Gastrocnemius medialis (tissue), 4 donors: ENCODE measurements at regions not wholly inside any gene's neighbourhood (a gene's known extent, or its start where the extent isn't known, plus 50 kb on each side); places are given as distances from the start of the nearest gene placed in this dataset.

ENCODE experiments used
- POLR2A ChIP-seq, 2 donors: fragments of 450-650 bp; IDR thresholded peaks; one replicate each; pipeline ENCODE4 v1.6.1; 2017; ENCODE audit warnings: antibody characterized with exemption in 2 of 2, mild to moderate bottlenecking in 2 of 2, moderate library complexity in 2 of 2
- TF ChIP-seq, protein P1 (sequence below), 5 experiments: fragments of 450-650 bp in 3 of 5; fragments of 200-600 bp in 2 of 5; sonication (generic) in 2 of 5; IDR thresholded peaks in 4 of 5; conservative IDR thresholded peaks in 1 of 5; 1 replicate in 4 of 5; 2 replicates in 1 of 5; pipeline ENCODE4 v1.5.1; 2016 to 2019; ENCODE audit warnings: antibody characterized with exemption in 5 of 5, mild to moderate bottlenecking in 3 of 5, moderate library complexity in 3 of 5

DNA sequence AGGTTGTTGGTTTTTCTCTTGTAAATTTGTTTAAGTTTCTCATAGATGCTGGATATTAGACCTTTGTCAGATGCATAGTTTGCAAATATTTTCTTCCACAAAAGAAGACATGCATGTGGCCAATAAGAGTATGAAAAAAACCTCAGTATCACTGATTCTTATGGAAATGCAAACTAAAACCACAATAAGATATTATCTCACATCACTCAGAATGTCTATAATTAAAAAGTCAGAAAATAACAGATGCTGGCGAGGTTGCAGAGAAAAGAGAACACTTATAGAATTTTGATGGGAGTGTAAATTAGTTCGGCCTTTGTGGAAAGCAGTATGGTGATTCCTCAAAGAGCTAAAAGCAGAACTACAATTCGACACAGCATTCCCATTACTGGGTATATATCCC is 1355.6 kb downstream of the FAM133A start:
- no peak for TF ChIP-seq POLR2A (IDR thresholded peaks at IDR 0.05)
- TF ChIP-seq, protein P1, sequence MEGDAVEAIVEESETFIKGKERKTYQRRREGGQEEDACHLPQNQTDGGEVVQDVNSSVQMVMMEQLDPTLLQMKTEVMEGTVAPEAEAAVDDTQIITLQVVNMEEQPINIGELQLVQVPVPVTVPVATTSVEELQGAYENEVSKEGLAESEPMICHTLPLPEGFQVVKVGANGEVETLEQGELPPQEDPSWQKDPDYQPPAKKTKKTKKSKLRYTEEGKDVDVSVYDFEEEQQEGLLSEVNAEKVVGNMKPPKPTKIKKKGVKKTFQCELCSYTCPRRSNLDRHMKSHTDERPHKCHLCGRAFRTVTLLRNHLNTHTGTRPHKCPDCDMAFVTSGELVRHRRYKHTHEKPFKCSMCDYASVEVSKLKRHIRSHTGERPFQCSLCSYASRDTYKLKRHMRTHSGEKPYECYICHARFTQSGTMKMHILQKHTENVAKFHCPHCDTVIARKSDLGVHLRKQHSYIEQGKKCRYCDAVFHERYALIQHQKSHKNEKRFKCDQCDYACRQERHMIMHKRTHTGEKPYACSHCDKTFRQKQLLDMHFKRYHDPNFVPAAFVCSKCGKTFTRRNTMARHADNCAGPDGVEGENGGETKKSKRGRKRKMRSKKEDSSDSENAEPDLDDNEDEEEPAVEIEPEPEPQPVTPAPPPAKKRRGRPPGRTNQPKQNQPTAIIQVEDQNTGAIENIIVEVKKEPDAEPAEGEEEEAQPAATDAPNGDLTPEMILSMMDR (IDR thresholded peaks at IDR 0.05 in 4 of 5, conservative IDR thresholded peaks at IDR 0.05 in 1 of 5): no peak
